IMR-90 (cell line): ENCODE measurements at regions not wholly inside any gene's neighbourhood (a gene's known extent, or its start where the extent isn't known, plus 50 kb on each side); places are given as distances from the start of the nearest gene placed in this dataset.

Experiments
- ATAC-seq: fragments of 200-7000 bp; cut with Tn5 transposase; 2 replicates; pipeline ENCODE4 v1.9.1; 2020; ENCODE audit warnings: low read depth, mild to moderate bottlenecking, moderate library complexity
- BruUV-seq: library from RNA; stranded (reverse); fragments of 400-500 nt; replicated peaks from 2 replicates; lab custom pipeline; 2021; lab: Mats Ljungman, UMichigan
- CTCF ChIA-PET: fragments of 300-600 bp; formaldehyde crosslinking; extraction: SDS; loops from one replicate; lab custom pipeline; 2021; ENCODE audit warnings: antibody characterized with exemption; lab: Yijun Ruan, JAX
- POLR2A ChIA-PET: fragments of 300-600 bp; sonication (Branson Sonifier 250); formaldehyde crosslinking; loops from one replicate; lab custom pipeline; 2022; ENCODE audit warnings: antibody characterized with exemption; ENCODE audit not compliant: unreplicated experiment; lab: Charles Lee
- DNase-seq: peaks from one replicate; pipeline ENCODE4 v3.0.0; 2013
- H2AFZ ChIP-seq: replicated peaks from 2 replicates; pipeline ENCODE3; 2013; ENCODE audit warnings: low read length, mild to moderate bottlenecking; ENCODE audit not compliant: poor library complexity
- H2AK5ac ChIP-seq: 2 replicates; pipeline ENCODE4 v1.6.1; 2013; ENCODE audit warnings: low read depth, low read length, inconsistent platforms
- H2AK9ac ChIP-seq: replicated peaks from 2 replicates; pipeline ENCODE3; 2013; ENCODE audit warnings: mild to moderate bottlenecking, low read depth, low read length, moderate library complexity; ENCODE audit not compliant: poor library complexity
- H2BK120ac ChIP-seq: 2 replicates; pipeline ENCODE4 v1.6.1; 2013; ENCODE audit warnings: low read depth, low read length, inconsistent platforms
- H2BK15ac ChIP-seq: 3 replicates; pipeline ENCODE4 v1.6.1; 2013; ENCODE audit warnings: low read depth, low read length, inconsistent platforms
- H2BK20ac ChIP-seq: 2 replicates; pipeline ENCODE4 v1.6.1; 2013; ENCODE audit warnings: low read depth, mild to moderate bottlenecking, inconsistent platforms, low read length, moderate library complexity
- H2BK5ac ChIP-seq: 2 replicates; pipeline ENCODE4 v1.6.1; 2013; ENCODE audit warnings: mild to moderate bottlenecking, low read depth, low read length, inconsistent platforms; ENCODE audit not compliant: poor library complexity, severe bottlenecking
- H3K14ac ChIP-seq: replicated peaks from 2 replicates; pipeline ENCODE4 v1.6.1; 2013; ENCODE audit warnings: low read depth, low read length, inconsistent platforms
- H3K18ac ChIP-seq: 2 replicates; pipeline ENCODE4 v1.6.1; 2013; ENCODE audit warnings: low read depth, low read length, control low read depth
- H3K23ac ChIP-seq: 2 replicates; pipeline ENCODE4 v1.6.1; 2013; ENCODE audit warnings: low read depth, low read length, inconsistent platforms
- H3K27ac ChIP-seq: 2 replicates; pipeline ENCODE4 v1.5.1; 2013; ENCODE audit warnings: mild to moderate bottlenecking, control low read depth, low read length; ENCODE audit not compliant: insufficient read depth
- H3K27me3 ChIP-seq: 2 replicates; pipeline ENCODE4 v1.6.1; 2013; ENCODE audit warnings: low read length; ENCODE audit not compliant: control insufficient read depth, insufficient read depth
- H3K36me3 ChIP-seq: 2 replicates; pipeline ENCODE4 v1.6.1; 2013; ENCODE audit warnings: low read length, mixed read lengths; ENCODE audit not compliant: control insufficient read depth, insufficient read depth
- H3K4ac ChIP-seq: 2 replicates; pipeline ENCODE4 v1.6.1; 2013; ENCODE audit warnings: low read depth, low read length, inconsistent platforms
- H3K4me1 ChIP-seq: 2 replicates; pipeline ENCODE4 v1.6.1; 2013; ENCODE audit warnings: low read length, mixed read lengths; ENCODE audit not compliant: control insufficient read depth, insufficient read depth
- H3K4me2 ChIP-seq: 2 replicates; pipeline ENCODE4 v1.6.1; 2013; ENCODE audit warnings: low read depth, mild to moderate bottlenecking, control low read depth, low read length, moderate library complexity
- H3K4me3 ChIP-seq: 2 replicates; pipeline ENCODE4 v1.5.1; 2013; ENCODE audit warnings: low read depth, mild to moderate bottlenecking, control low read depth, low read length, moderate library complexity; ENCODE audit not compliant: insufficient read depth
- H3K56ac ChIP-seq: 2 replicates; pipeline ENCODE4 v1.6.1; 2013; ENCODE audit warnings: low read length, inconsistent platforms; ENCODE audit not compliant: insufficient read depth; ENCODE audit errors: extremely low read depth
- H3K79me1 ChIP-seq, 2 experiments: 2 replicates each; pipeline ENCODE4 v1.6.1; 2013; ENCODE audit warnings: low read length in 2 of 2, inconsistent platforms in 1 of 2, low read depth in 1 of 2
- H3K9ac ChIP-seq: 2 replicates; pipeline ENCODE4 v1.6.1; 2013; ENCODE audit warnings: low read depth, low read length, control low read depth
- H3K9me1 ChIP-seq: 2 replicates; pipeline ENCODE4 v1.6.1; 2013; ENCODE audit warnings: low read length, inconsistent platforms; ENCODE audit not compliant: insufficient read depth
- H3K9me3 ChIP-seq: 2 replicates; pipeline ENCODE4 v1.6.1; 2013; ENCODE audit warnings: low read length; ENCODE audit not compliant: control insufficient read depth, insufficient read depth
- H4K20me1 ChIP-seq: 2 replicates; pipeline ENCODE4 v1.6.1; 2013; ENCODE audit warnings: low read length, inconsistent platforms; ENCODE audit not compliant: insufficient read depth
- H4K5ac ChIP-seq: 2 replicates; pipeline ENCODE4 v1.6.1; 2013; ENCODE audit warnings: mild to moderate bottlenecking, low read depth, low read length, control low read depth
- H4K8ac ChIP-seq, 2 experiments: 2 replicates each; pipeline ENCODE4 v1.6.1; 2013; ENCODE audit warnings: low read depth in 2 of 2, low read length in 2 of 2, control low read depth in 1 of 2, inconsistent platforms in 1 of 2
- H4K91ac ChIP-seq: 2 replicates; pipeline ENCODE4 v1.6.1; 2013; ENCODE audit warnings: low read depth, low read length, inconsistent platforms; ENCODE audit not compliant: insufficient read depth
- BHLHE40 ChIP-seq: fragments of 150-350 bp; IDR thresholded peaks from 2 replicates; pipeline ENCODE4 v1.6.1; 2016; ENCODE audit warnings: mild to moderate bottlenecking, low read depth, low read length
- CEBPB ChIP-seq: IDR thresholded peaks from 2 replicates; pipeline ENCODE4 v1.6.1; 2012; ENCODE audit warnings: low read depth, low read length, improper control_type of control experiment
- CHD1 ChIP-seq: IDR thresholded peaks from 2 replicates; pipeline ENCODE4 v1.6.1; 2012; ENCODE audit warnings: low read depth, low read length, improper control_type of control experiment
- FOS ChIP-seq: fragments of 150-350 bp; IDR thresholded peaks from 2 replicates; pipeline ENCODE4 v1.6.1; 2016; ENCODE audit warnings: low read depth, low read length
- MAFK ChIP-seq: IDR thresholded peaks from 2 replicates; pipeline ENCODE4 v1.6.1; 2012; ENCODE audit warnings: low read depth, low read length, improper control_type of control experiment
- MAZ ChIP-seq: IDR thresholded peaks from 2 replicates; pipeline ENCODE4 v1.6.1; 2012; ENCODE audit warnings: low read depth, mild to moderate bottlenecking, low read length, improper control_type of control experiment, moderate library complexity, borderline replicate concordance
- MXI1 ChIP-seq: IDR thresholded peaks from 2 replicates; pipeline ENCODE4 v1.6.1; 2012; ENCODE audit warnings: low read depth, mild to moderate bottlenecking, low read length, moderate library complexity, borderline replicate concordance
- NFE2L2 ChIP-seq: fragments of 150-350 bp; IDR thresholded peaks from 2 replicates; pipeline ENCODE4 v1.6.1; 2016; ENCODE audit warnings: low read depth, mild to moderate bottlenecking, low read length
- POLR2A ChIP-seq: IDR thresholded peaks from 2 replicates; pipeline ENCODE4 v1.6.1; 2012; ENCODE audit warnings: mild to moderate bottlenecking, low read depth, low read length
- RAD21 ChIP-seq: IDR thresholded peaks from 2 replicates; pipeline ENCODE4 v1.6.1; 2012; ENCODE audit warnings: low read length, improper control_type of control experiment
- RCOR1 ChIP-seq: IDR thresholded peaks from 2 replicates; pipeline ENCODE4 v1.6.1; 2012; ENCODE audit warnings: mild to moderate bottlenecking, low read length, improper control_type of control experiment; ENCODE audit not compliant: insufficient replicate concordance
- RFX5 ChIP-seq: IDR thresholded peaks from 2 replicates; pipeline ENCODE4 v1.8.0; 2012; ENCODE audit warnings: low read depth, mild to moderate bottlenecking, low read length, moderate library complexity
- SMC3 ChIP-seq: fragments of 150-350 bp; IDR thresholded peaks from 2 replicates; pipeline ENCODE4 v1.6.1; 2016; ENCODE audit warnings: low read depth, mild to moderate bottlenecking, antibody characterized with exemption, low read length, moderate library complexity
- USF2 ChIP-seq: fragments of 150-350 bp; IDR thresholded peaks from 2 replicates; pipeline ENCODE4 v1.6.1; 2017; ENCODE audit warnings: mild to moderate bottlenecking, antibody characterized with exemption, low read length, low read depth
- WGBS, 2 experiments: methylation state at CpG; one replicate each; pipeline versions ENCODE4 v1.1.5 to v1.1.7; 2013; ENCODE audit warnings: missing lambda C conversion rate in 2 of 2; ENCODE audit not compliant: insufficient read length in 1 of 2; ENCODE audit errors: extremely low coverage in 2 of 2; 5-methylcytosine and 5-hydroxymethylcytosine counted together
- dilution Hi-C: fragments of 300-500 bp; cut with HindIII; formaldehyde crosslinking; loops from one replicate; pipeline ENCODE4 v1.14.3; 2018; ENCODE audit warnings: low sequenced_read_pairs; ENCODE audit not compliant: unreplicated experiment
- in situ Hi-C: fragments of 300-500 bp; cut with MboI; formaldehyde crosslinking; loops from 3 replicates; pipeline ENCODE4 v1.14.3; 2019; ENCODE audit warnings: low sequenced_read_pairs, inconsistent platforms, mixed read lengths
- intact Hi-C: fragments of 100-400 bp; cut with micrococcal nuclease; formaldehyde crosslinking; loops from 2 replicates; pipeline ENCODE4 v1.10.0; 2022
- TF ChIP-seq, protein P1 (sequence below): fragments of 150-350 bp; IDR thresholded peaks from 2 replicates; pipeline ENCODE4 v1.6.1; 2016; ENCODE audit warnings: low read depth, mild to moderate bottlenecking, low read length, moderate library complexity, borderline replicate concordance
- TF ChIP-seq, protein P2 (sequence below): conservative IDR thresholded peaks from 2 replicates; pipeline ENCODE4 v1.5.1; 2012; ENCODE audit warnings: mild to moderate bottlenecking, low read depth, low read length, improper control_type of control experiment

DNA sequence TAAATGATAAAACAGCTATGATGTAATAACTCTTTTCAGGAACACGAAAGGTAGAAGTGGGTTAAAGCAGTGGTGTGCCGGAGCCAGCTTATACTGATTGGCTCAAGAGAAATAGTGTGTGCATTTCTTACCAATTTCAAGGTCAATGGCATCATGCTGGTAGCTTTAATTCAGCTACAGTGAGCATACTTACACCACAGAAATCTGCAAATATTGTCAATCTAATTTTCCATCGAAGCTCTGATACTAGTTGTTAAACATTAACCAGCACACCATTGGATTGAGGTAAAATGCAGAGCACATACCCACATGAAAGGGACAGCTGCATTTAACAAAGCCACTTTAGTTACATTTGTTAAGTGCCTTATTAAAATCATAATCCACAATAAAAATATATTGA, 225.7 kb downstream of the KCNC2 start:
- intact Hi-C loops, result no loop called here
- Histone ChIP-seq H3K4me3 (no peak overlapping the region), H4K91ac (no peak overlapping the region), H2AK5ac (no peak overlapping the region), H2BK15ac (no peak overlapping the region), H2AK9ac (no peak overlapping the region), H3K9me1 (no peaks in the 10 kb centered on the region), H3K9ac (no peak overlapping the region), H3K4me1 (no peaks in the 10 kb centered on the region), H3K18ac (no peak overlapping the region), H4K20me1 (no peaks in the 10 kb centered on the region), H2BK5ac (no peak overlapping the region), H3K27me3 (no peaks in the 10 kb centered on the region), H3K14ac (no peak overlapping the region), H2BK20ac (no peak overlapping the region), H4K8ac (no peak overlapping the region), H3K4me2 (no peak overlapping the region), H2AFZ (no peak overlapping the region), H3K36me3 (no peaks in the 10 kb centered on the region), H3K79me1 (no peaks in the 10 kb centered on the region), H3K4ac (no peak overlapping the region), H4K5ac (no peak overlapping the region), H3K9me3 (no peaks in the 10 kb centered on the region), H3K56ac (no peak overlapping the region), H3K27ac (no peak overlapping the region), H2BK120ac (no peak overlapping the region), H3K23ac (no peak overlapping the region)
- ATAC-seq, result no peak
- no peak for TF ChIP-seq MXI1
- TF ChIP-seq FOS, result no peak
- TF ChIP-seq CHD1, result no peak
- no peak for TF ChIP-seq RCOR1
- no peak for TF ChIP-seq BHLHE40
- no peak for TF ChIP-seq MAFK
- TF ChIP-seq, protein P1, sequence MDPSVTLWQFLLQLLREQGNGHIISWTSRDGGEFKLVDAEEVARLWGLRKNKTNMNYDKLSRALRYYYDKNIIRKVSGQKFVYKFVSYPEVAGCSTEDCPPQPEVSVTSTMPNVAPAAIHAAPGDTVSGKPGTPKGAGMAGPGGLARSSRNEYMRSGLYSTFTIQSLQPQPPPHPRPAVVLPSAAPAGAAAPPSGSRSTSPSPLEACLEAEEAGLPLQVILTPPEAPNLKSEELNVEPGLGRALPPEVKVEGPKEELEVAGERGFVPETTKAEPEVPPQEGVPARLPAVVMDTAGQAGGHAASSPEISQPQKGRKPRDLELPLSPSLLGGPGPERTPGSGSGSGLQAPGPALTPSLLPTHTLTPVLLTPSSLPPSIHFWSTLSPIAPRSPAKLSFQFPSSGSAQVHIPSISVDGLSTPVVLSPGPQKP, result no peak
- no peak for TF ChIP-seq MAZ
- no peak for TF ChIP-seq RAD21
- TF ChIP-seq CEBPB, result no peak
- no peak for TF ChIP-seq RFX5
- no peak for TF ChIP-seq NFE2L2
- TF ChIP-seq, protein P2, sequence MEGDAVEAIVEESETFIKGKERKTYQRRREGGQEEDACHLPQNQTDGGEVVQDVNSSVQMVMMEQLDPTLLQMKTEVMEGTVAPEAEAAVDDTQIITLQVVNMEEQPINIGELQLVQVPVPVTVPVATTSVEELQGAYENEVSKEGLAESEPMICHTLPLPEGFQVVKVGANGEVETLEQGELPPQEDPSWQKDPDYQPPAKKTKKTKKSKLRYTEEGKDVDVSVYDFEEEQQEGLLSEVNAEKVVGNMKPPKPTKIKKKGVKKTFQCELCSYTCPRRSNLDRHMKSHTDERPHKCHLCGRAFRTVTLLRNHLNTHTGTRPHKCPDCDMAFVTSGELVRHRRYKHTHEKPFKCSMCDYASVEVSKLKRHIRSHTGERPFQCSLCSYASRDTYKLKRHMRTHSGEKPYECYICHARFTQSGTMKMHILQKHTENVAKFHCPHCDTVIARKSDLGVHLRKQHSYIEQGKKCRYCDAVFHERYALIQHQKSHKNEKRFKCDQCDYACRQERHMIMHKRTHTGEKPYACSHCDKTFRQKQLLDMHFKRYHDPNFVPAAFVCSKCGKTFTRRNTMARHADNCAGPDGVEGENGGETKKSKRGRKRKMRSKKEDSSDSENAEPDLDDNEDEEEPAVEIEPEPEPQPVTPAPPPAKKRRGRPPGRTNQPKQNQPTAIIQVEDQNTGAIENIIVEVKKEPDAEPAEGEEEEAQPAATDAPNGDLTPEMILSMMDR, result no peak
- no peak for TF ChIP-seq POLR2A
- no peak for TF ChIP-seq SMC3
- TF ChIP-seq USF2, result no peak
- WGBS, 2 experiments, result no CpG with 5 or more reads among the region's 3 CpGs
- no peak for DNase-seq
- CTCF ChIA-PET, result no interaction called here
- dilution Hi-C loops, result no loop called here
- in situ Hi-C loops, result no loop called here
- POLR2A ChIA-PET, result no interaction called here
- BruUV-seq, result no TSS peak
